ENCODE measurements at regions not wholly inside any gene's neighbourhood (a gene's known extent, or its start where the extent isn't known, plus 50 kb on each side); places are given as distances from the start of the nearest gene placed in this dataset.

DNA sequence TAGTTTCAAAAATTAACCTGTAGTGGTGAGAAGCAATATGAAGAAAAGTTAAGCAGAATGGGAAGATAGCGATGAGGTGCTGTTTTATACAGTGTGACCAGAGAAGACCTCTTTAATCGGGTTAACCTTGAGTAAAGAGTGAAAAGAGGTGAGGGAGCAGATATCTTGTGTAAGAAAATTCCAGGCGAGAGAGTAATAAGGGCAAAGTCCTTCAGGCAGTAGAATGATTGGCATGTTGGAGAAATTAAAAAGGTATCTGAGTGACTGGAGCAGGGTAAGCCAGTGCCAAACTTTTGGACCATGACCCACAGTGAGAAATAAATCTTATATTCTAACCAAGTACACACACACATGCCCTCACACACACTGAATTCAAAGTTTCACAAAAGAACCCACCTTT, 374.7 kb upstream of the LARGE1 start:
- H3K27ac Mint-ChIP-seq (ENCODE audit: unreplicated experiment) = no peak overlapping the region

DNA sequence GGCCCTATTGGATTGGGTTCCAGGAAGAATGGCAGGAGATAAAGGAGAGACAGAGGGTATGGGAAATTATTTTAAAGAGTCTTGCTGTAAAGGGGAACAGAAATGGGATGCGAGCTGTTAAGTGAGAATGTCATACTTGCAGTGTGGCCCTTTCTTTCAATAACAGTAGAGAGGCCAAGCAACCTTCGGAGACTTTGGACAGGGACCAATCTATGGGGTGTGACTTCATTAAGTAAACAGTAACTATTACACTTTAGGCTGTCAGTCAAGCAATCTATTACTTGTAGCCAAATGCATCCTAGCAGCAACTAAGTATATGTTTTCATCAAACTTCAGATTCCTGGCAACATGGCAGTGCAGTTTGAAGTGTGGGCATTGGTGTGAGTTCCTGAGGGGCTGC, 376.2 kb upstream of the LARGE1 start:
- H3K9me3 Mint-ChIP-seq (ENCODE audit: low read depth) = no peaks in the 10 kb centered on the region
- TF ChIP-seq, protein P1, sequence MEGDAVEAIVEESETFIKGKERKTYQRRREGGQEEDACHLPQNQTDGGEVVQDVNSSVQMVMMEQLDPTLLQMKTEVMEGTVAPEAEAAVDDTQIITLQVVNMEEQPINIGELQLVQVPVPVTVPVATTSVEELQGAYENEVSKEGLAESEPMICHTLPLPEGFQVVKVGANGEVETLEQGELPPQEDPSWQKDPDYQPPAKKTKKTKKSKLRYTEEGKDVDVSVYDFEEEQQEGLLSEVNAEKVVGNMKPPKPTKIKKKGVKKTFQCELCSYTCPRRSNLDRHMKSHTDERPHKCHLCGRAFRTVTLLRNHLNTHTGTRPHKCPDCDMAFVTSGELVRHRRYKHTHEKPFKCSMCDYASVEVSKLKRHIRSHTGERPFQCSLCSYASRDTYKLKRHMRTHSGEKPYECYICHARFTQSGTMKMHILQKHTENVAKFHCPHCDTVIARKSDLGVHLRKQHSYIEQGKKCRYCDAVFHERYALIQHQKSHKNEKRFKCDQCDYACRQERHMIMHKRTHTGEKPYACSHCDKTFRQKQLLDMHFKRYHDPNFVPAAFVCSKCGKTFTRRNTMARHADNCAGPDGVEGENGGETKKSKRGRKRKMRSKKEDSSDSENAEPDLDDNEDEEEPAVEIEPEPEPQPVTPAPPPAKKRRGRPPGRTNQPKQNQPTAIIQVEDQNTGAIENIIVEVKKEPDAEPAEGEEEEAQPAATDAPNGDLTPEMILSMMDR (IDR thresholded peaks at IDR 0.05) = no peak
- no peak overlapping the region for H3K27ac Mint-ChIP-seq (ENCODE audit: unreplicated experiment)
- H3K4me1 Mint-ChIP-seq (ENCODE audit: low read depth) = no peaks in the 10 kb centered on the region
- no peak overlapping the region for H3K4me3 Mint-ChIP-seq (ENCODE audit: unreplicated experiment)
- no peaks in the 10 kb centered on the region for H3K27me3 Mint-ChIP-seq (ENCODE audit: low read depth)
- no peaks in the 10 kb centered on the region for H3K36me3 Mint-ChIP-seq (ENCODE audit: low read depth)
- DNase-seq (ENCODE audit: low spot score) = no peak

More for the DNA sequence above, 374.7 kb upstream of the LARGE1 start:
- H3K27me3 Mint-ChIP-seq (ENCODE audit: low read depth) = no peaks in the 10 kb centered on the region
- H3K36me3 Mint-ChIP-seq (ENCODE audit: low read depth) = no peaks in the 10 kb centered on the region
- no peaks in the 10 kb centered on the region for H3K9me3 Mint-ChIP-seq (ENCODE audit: low read depth)
- DNase-seq (ENCODE audit: low spot score) = no peak
- no peaks in the 10 kb centered on the region for H3K4me1 Mint-ChIP-seq (ENCODE audit: low read depth)
- TF ChIP-seq, protein P1 (IDR thresholded peaks at IDR 0.05) = no peak
- no peak overlapping the region for H3K4me3 Mint-ChIP-seq (ENCODE audit: unreplicated experiment)

- Mint-ChIP-seq H3K4me1 (ENCODE audit: low read depth) (no peaks in the 10 kb centered on the region), H3K36me3 (ENCODE audit: low read depth) (no peaks in the 10 kb centered on the region), H3K9me3 (ENCODE audit: low read depth) (no peaks in the 10 kb centered on the region), H3K27ac (ENCODE audit: unreplicated experiment) (no peak overlapping the region), H3K27me3 (ENCODE audit: low read depth) (no peaks in the 10 kb centered on the region), H3K4me3 (ENCODE audit: unreplicated experiment) (no peak overlapping the region)
- TF ChIP-seq, protein P1 (IDR thresholded peaks at IDR 0.05) = no peak
- DNase-seq (ENCODE audit: low spot score) = no peak
Observed at GRCh38 chr22:34297536-34298120, 377.4 kb upstream of the LARGE1 start.

DNA sequence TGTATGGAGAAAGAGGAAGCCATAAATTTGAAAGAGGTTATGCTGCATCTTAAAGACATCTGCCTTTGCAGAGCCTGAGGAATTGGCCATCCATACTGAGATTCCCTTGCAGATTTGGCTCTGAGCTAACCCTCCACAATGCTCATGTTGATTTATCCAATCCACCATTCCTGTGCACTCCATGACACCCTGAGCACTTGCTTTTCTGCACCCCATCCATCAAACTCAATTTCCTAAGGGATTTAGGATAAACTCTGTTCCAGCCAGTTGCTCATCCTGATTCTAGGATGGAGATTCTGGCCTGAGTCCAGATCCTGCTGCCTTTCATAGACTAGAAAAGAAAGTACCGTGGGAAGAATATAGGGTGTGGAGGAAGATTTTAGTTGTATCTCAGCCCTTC, 379.2 kb upstream of the LARGE1 start:
- H3K9me3 Mint-ChIP-seq (ENCODE audit: low read depth) = no peaks in the 10 kb centered on the region
- no peak overlapping the region for H3K27ac Mint-ChIP-seq (ENCODE audit: unreplicated experiment)
- TF ChIP-seq, protein P1 (IDR thresholded peaks at IDR 0.05) = no peak
- H3K4me1 Mint-ChIP-seq (ENCODE audit: low read depth) = no peaks in the 10 kb centered on the region
- no peak overlapping the region for H3K4me3 Mint-ChIP-seq (ENCODE audit: unreplicated experiment)
- H3K36me3 Mint-ChIP-seq (ENCODE audit: low read depth) = no peaks in the 10 kb centered on the region
- H3K27me3 Mint-ChIP-seq (ENCODE audit: low read depth) = no peaks in the 10 kb centered on the region
- no peak for DNase-seq (ENCODE audit: low spot score)

DNA sequence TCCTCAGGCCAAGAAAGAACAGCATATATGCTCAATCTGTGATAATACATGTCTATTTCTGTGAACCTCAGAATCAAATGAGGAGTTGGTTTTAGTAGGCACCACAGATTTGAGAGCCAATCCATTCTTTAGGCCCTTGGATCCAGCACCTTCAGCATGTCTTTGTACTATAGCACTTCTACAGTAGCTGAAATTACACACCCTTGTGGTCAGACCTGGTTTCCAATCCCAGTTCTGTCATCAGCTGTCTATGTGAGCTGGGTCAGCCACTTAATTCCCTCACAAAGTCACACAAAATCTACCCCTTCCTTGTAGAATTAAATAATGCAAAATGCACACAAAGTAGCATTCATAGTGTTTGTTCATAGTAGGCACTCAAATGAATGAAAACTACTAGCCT, 381.3 kb upstream of the LARGE1 start:
- H3K4me3 Mint-ChIP-seq (ENCODE audit: unreplicated experiment) = no peak overlapping the region
- peaks cover 5% of the 10 kb centered on the region for H3K9me3 Mint-ChIP-seq (ENCODE audit: low read depth)
- TF ChIP-seq, protein P1 (IDR thresholded peaks at IDR 0.05) = no peak
- DNase-seq (ENCODE audit: low spot score) = no peak
- H3K4me1 Mint-ChIP-seq (ENCODE audit: low read depth) = no peaks in the 10 kb centered on the region
- H3K27me3 Mint-ChIP-seq (ENCODE audit: low read depth) = no peaks in the 10 kb centered on the region
- H3K27ac Mint-ChIP-seq (ENCODE audit: unreplicated experiment) = no peak overlapping the region
- no peaks in the 10 kb centered on the region for H3K36me3 Mint-ChIP-seq (ENCODE audit: low read depth)
